GM18517 (cell line): ENCODE measurements at regions not wholly inside any gene's neighbourhood (a gene's known extent, or its start where the extent isn't known, plus 50 kb on each side); places are given as distances from the start of the nearest gene placed in this dataset.

Experiments used
- ATAC-seq: cut with Tn5 transposase; IDR thresholded peaks from one replicate; pipeline ENCODE4 v1.9.1; 2021; ENCODE audit warnings: mild to moderate bottlenecking, moderate library complexity; ENCODE audit not compliant: unreplicated experiment

DNA sequence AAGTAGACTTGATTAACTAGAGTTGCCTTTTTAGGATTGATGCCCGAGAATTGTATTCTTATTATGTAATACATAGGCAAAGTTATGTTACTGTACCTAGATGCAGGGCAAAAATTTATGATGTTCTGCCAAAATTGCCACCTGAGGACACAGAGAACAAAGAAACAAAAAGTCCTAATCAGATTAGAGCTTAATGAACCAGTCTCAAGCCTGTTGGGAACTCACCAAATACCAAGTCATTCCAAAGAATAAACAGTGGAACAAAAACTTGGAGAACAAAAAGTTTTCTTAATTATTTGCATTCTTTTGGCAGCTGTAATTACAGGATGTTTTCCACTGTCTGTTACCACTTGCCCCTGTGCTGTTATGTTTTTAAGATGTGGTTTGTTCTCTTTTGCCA, 154.7 kb upstream of the SGK1 start:
- no peak for ATAC-seq

DNA sequence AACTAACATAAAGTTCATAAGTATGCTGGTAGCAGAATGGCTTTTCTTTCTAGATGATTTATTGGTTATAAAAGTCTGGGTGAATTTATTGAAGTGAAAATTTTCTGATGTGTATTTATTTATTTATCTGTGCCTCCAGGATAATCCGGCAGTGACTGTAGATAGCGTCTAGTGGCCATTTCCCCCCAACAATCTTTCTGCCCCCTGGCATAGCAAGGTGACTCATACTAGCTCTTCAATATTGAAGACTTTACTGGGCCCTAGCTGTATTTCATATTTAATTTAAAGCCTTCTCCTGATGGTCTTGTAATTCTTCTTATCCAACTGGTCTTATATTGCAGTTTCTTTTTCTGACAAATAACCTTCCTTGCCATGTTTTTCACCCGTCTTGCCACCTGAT, 154.1 kb upstream of the SGK1 start:
- no peak for ATAC-seq

DNA sequence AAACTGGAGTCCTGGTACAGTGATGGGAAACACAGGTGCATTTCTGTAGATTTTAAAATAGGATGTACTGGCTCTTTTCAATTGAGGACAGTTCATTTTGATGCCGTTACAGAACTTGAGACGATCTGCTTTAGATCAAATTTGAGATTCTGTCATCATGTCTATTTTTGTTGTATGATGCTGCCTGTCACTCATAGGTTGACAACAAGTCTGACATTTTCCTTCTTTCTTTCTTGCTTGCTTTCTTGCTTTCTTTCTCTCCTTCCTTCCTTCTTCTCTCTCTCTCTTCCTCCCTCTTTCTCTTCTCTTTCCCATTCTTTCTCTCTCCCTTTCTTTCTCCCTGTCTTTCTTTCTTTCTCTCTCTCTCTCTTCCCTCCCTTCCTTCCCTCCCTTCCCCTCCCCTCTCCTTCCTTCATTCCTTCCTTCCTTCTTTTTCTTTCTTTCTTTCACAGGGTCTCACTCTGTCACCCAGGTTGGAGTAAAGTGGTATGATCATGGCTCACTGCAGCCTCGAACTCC, 152.6 kb upstream of the SGK1 start:
- ATAC-seq, result no peak

- no peak for ATAC-seq
Observed at GRCh38 chr6:134469702-134470456, 152.0 kb upstream of the SGK1 start.

- ATAC-seq, result no peak
Observed at GRCh38 chr6:134468633-134469032, 150.7 kb upstream of the SGK1 start.

- ATAC-seq, result no peak
Observed at GRCh38 chr6:134467620-134468019, 149.7 kb upstream of the SGK1 start.

GRCh38 chr6:134466771-134467525, 149.0 kb upstream of the SGK1 start:
- ATAC-seq, result no peak

DNA sequence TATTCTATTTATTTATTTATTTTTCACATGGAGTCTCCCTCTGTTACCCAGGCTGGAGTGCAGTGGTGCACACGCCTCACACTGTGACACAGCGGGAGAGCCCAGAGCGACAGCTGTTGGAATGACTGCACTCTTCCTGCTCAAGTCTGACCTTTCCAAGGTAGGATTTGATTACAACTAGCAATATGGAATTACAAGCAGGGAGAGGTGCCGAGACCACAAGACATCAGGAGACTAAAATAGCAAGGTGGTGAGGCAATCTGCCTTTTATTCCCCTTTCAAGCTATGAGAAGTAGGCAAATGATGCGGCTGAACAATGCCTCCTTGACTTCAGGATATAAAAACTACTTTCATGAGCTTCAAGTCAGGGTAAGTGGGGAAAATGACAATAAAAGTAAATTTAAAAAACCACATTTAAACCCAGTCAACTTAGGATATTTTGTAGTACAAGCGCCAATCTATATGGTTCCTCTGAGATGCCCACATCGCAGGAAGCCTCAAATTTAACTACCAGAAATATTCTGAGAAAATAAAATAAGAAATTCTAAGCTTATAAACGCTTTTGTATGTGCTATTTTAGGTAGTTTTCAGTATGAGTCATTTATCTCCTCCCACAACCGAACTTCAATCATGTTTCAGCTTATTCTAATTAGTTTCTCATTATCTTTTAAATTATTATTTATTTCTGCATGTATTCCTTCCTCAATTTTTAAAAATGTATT, 146.9 kb upstream of the SGK1 start:
- ATAC-seq, result no peak

GRCh38 chr6:134458857-134459657, 141.1 kb upstream of the SGK1 start:
- no peak for ATAC-seq

GRCh38 chr6:134457941-134458340, 140.0 kb upstream of the SGK1 start:
- no peak for ATAC-seq

GRCh38 chr6:134456226-134456625, 138.3 kb upstream of the SGK1 start:
- no peak for ATAC-seq

GRCh38 chr6:134455319-134455718, 137.4 kb upstream of the SGK1 start:
- no peak for ATAC-seq

DNA sequence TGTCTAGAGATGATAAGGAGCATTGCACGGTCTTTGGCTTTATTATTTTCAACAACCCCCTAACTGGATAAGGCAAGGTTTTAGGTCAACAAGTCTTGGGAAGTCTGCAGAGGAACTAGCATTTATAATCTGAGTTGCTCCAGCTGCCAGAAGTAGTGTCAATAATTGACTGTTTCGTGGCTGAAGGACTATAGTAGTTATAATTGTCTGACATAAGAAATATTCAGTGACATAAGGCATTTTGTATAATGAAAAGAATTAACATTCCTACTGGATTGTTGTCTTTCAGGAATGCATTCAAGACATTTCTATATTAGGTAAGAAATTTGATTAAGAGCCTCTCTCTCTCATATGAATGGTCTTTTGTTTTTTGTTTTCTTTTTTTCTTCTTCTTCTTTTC, 136.9 kb upstream of the SGK1 start:
- ATAC-seq, result no peak

DNA sequence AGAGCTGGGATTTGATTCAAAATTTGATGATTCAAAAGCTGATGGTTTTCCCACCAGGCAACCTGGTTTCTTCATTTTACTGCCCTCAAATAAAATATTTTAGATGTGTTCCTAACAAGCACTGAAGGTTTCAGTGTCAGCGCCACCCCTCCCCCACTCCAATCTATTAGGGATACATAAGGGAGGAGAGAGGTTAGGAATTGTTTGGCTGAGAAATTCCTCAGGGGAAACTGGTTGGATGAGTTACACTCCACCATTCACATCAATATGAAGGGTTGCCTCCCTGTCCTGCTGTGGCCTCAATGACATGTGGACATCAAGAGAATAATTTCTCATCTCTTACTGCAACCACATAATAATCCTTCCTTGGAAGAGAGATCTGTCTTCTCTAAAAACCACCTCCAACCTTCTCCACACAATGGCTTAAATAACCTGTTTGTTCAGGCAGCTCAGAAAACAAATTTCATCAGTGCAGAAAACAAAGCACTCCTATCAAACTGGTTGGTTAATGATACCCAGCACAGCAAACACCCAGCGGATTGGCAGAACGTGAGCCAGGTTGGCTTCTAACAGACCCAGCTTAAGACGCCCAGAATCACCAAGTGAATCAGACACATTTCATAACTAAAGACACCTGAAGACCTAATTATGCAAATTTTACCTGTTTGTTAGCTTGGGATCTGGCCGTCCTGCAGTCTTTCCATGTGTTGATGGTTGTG, 136.0 kb upstream of the SGK1 start:
- no peak for ATAC-seq

DNA sequence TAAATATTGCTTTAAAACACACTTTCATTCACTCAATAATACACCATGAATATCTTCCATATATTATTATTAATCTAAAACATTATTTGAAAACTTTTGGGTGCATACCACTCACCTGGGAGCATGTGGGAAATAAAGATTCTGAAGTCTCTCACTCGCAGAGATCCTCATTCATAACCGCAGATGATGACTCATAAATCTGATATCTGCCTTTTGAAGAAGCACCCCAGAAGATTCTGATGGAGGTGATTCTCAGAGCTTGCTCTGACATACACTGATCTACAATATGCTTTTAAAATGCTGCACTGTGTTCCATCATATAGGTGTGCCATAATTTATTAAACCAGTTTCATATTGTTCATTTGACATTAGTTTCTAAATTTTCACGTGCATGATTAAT, 135.0 kb upstream of the SGK1 start:
- ATAC-seq, result no peak

DNA sequence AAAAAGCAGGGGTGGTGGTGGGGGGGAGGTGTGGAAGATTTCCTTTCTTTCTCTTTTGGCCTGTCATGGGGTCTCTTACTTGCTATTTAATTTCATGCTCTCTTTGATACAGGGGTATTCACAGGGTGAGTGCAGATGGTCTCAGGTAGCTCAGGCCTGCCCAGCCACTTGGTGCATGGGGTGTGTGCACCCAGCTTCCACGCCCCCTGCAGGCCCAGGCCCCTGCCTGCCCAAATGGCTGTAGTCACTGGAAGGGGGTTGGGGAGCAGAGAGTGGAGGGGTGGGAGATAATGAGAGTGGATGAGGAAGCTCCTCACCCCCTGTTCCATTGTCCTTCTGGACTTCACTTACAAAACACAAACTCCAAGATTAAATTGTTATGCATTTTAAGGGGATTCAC, 133.6 kb upstream of the SGK1 start:
- ATAC-seq, result no peak

DNA sequence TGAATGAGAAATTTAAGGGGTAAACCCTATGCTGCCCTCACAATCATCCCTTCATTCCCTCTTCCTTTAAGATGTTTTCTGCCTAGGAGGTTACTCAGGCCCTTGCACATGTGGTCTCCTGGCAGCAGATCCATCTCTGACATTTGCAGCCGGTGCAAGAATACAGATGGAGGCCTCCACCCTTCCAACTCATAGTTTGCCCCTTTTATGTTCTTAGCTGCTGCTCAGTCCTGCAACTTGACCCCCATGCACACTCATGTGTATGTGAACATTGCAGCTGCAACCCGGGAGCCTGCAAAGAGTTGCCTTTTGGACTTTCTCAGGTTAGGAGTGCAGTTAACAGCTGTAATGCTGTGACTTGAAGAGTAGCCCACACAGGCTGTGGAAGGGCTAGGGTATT, 131.9 kb upstream of the SGK1 start:
- ATAC-seq, result no peak

DNA sequence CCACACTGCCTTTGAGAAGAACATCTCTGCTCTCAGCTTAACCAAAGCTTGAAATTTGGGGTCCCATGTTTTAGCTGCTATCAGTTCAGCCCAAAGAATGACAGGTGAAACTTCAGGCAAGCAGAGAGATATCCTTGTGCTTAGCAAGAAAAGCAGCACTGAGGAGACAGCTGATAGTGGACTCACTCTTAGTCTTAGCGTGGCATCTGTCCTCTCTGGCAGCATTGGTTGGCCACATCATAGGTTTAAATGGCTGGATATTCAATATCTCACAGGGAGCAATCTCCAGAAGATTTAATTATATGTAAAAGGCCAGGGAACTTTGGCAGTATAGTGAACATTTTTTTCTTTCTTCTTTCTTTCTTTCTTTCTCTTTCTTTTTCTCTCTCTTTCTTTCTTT, 131.1 kb upstream of the SGK1 start:
- ATAC-seq, result no peak

- ATAC-seq, result no peak
Observed at GRCh38 chr6:134447883-134448387, 130.0 kb upstream of the SGK1 start.

DNA sequence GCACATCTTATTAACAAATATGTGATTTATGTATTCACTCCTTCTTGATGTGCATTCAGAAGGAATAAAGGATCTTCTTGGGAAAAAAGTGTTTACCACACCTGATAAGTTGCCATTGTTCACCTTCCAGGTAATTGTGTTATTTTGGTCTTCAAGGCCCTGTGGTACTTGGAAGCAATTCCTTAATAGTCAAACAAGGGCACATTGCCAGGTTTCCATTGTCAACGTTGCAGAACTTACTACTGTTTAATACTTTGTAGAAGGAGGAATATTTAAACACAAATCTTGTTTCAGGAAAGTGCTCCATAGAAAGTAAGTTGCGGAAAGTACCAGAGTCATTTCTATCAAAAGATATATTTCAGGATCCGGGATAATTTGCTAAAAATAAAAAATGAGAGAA, 129.5 kb upstream of the SGK1 start:
- ATAC-seq, result no peak
